ENCODE measurements at regions not wholly inside any gene's neighbourhood (a gene's known extent, or its start where the extent isn't known, plus 50 kb on each side); places are given as distances from the start of the nearest gene placed in this dataset.

- TF ChIP-seq CTCF (IDR thresholded peaks at IDR 0.05), result no peak
- no peak for TF ChIP-seq PREB (CRISPR knock-in tag; IDR thresholded peaks at IDR 0.05; ENCODE audit: borderline replicate concordance)
- TF ChIP-seq IRF2 (CRISPR knock-in tag; IDR thresholded peaks at IDR 0.05; ENCODE audit: borderline replicate concordance, low read depth), result no peak
- TF ChIP-seq HMGXB4 (CRISPR knock-in tag; IDR thresholded peaks at IDR 0.05), result no peak
- no peak for TF ChIP-seq MAX (CRISPR knock-in tag; IDR thresholded peaks at IDR 0.05)
Observed at GRCh38 chr15:95470529-95470928, 860.0 kb upstream of the NR2F2 start.
